Peyer's patch (tissue), 4 donors: ENCODE measurements at regions not wholly inside any gene's neighbourhood (a gene's known extent, or its start where the extent isn't known, plus 50 kb on each side); places are given as distances from the start of the nearest gene placed in this dataset.
A peak's percentile ranks its signal among the peaks of the same experiment; 100 is the strongest.

Experiments used
- DNase-seq, 3 donors: peaks; one replicate each; pipeline ENCODE4 v3.0.0-alpha.2; 2017 to 2019
- H3K27ac ChIP-seq, 4 donors: fragments of 200-600 bp; sonication (generic); one replicate each; pipeline ENCODE4 v1.5.1; 2016 to 2019
- H3K27me3 ChIP-seq, 2 donors: fragments of 200-600 bp; sonication (generic); one replicate each; pipeline ENCODE4 v1.5.1; 2019
- H3K36me3 ChIP-seq, 3 donors: fragments of 200-600 bp; sonication (generic); one replicate each; pipeline ENCODE4 v1.5.1; 2016 to 2019
- H3K4me1 ChIP-seq, 4 donors: fragments of 200-600 bp; sonication (generic); one replicate each; pipeline ENCODE4 v1.5.1; 2016 to 2019
- H3K4me3 ChIP-seq, 4 donors: fragments of 200-600 bp; sonication (generic); 1 replicate in 3 of 4; 2 replicates in 1 of 4; pipeline ENCODE4 v1.5.1; 2016 to 2019; ENCODE audit warnings: mild to moderate bottlenecking in 1 of 4
- H3K9me3 ChIP-seq, 4 donors: fragments of 200-600 bp; sonication (generic); one replicate each; pipeline ENCODE4 v1.5.1; 2016 to 2019; ENCODE audit warnings: mild to moderate bottlenecking in 1 of 4
- CTCF ChIP-seq, 6 experiments: fragments of 450-650 bp in 4 of 6; fragments of 200-600 bp in 2 of 6; sonication (generic) in 1 of 6; IDR thresholded peaks; one replicate each; pipeline ENCODE4 v1.5.1; 2017 to 2019; ENCODE audit warnings: antibody characterized with exemption in 6 of 6, mild to moderate bottlenecking in 3 of 6, moderate library complexity in 1 of 6
- POLR2A ChIP-seq, 2 donors: fragments of 450-650 bp; IDR thresholded peaks; one replicate each; pipeline ENCODE4 v1.5.1; 2017; ENCODE audit warnings: antibody characterized with exemption in 2 of 2, mild to moderate bottlenecking in 2 of 2, moderate library complexity in 2 of 2
- small RNA-seq, 2 donors: library from RNA; depleted of rRNA; stranded (forward); fragments of <200 nt; gene quantifications; one replicate each; pipeline ENCODE3, GENCODE V24; 2016

DNA sequence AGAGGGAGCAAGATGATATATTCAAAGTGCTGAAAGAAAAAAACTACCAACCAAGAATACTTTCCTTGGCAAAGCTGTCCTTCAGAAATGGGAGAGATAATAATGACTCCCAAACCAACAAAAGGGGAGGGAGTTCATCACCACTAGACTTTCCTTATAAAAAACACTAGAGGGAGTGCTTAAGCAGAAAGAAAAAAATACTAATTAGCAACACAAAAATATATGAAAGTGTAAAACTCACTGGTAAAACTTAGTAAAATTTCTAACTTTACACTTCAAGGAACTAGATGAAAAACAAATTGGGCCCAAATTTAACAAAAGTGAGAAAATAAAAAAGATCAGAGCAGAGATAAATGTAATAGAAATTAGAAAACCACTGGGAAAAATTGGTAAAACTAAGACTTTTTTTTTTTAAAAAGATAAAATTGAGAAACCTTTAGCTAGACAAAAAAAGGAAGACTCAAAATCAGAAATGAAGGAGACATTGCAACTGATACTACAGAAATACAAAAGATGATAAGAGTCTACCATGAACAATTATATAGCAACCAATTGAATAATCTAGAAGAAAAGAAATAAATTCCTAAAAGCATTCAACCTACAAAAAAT lies 60.4 kb upstream of the FAR2 start:
- Histone ChIP-seq H3K27me3 (no peaks in the 10 kb centered on the region), H3K4me3 (no peak overlapping the region), H3K4me1 (no peaks in the 10 kb centered on the region), H3K9me3 (peaks cover 0 to 5% (median 0%) of the 10 kb centered on the region in 4 donors), H3K27ac (no peak overlapping the region), H3K36me3 (no peaks in the 10 kb centered on the region)
- peak in 5 of 6 experiments; percentile 17 to 71 (median 65) for TF ChIP-seq CTCF (IDR thresholded peaks at IDR 0.05)
- no peak for TF ChIP-seq POLR2A (IDR thresholded peaks at IDR 0.05)
- no peak for DNase-seq

Small RNAs in the stretch of these regions (small RNA-seq; reads per million reads assigned to genes)
- 0 reads per million in 2 donors for gene AC024255.1
